Neural cell (in vitro differentiated cells): ENCODE measurements at regions not wholly inside any gene's neighbourhood (a gene's known extent, or its start where the extent isn't known, plus 50 kb on each side); places are given as distances from the start of the nearest gene placed in this dataset.

Source experiments
- H2AFZ ChIP-seq: fragments of 200-600, 300-800 bp; sonication (generic), shearing (Covaris generic); 2 replicates; pipeline ENCODE4 v1.6.0; 2014; ENCODE audit warnings: low read depth, mild to moderate bottlenecking, antibody characterized with exemption, low read length, moderate library complexity
- H3F3A ChIP-seq: fragments of 200-600 bp; shearing (Covaris generic); 2 replicates; pipeline ENCODE4 v1.6.1; 2016; ENCODE audit warnings: mild to moderate bottlenecking, moderate library complexity, mixed read lengths, antibody characterized with exemption, low read length; ENCODE audit not compliant: insufficient read depth, poor library complexity, severe bottlenecking
- H3K27ac ChIP-seq: fragments of 200-600, 300-800 bp; sonication (generic), shearing (Covaris generic); 2 replicates; pipeline ENCODE4 v1.5.1; 2014; ENCODE audit warnings: mild to moderate bottlenecking, low read length, moderate library complexity
- H3K27me3 ChIP-seq: fragments of 300-800, 200-600 bp; sonication (generic), shearing (Covaris generic); 2 replicates; pipeline ENCODE4 v1.6.0; 2014; ENCODE audit warnings: mild to moderate bottlenecking, low read depth, low read length, moderate library complexity; ENCODE audit not compliant: insufficient read depth
- H3K36me3 ChIP-seq: fragments of 300-800, 200-600 bp; sonication (generic), shearing (Covaris generic); 2 replicates; pipeline ENCODE4 v1.5.1; 2014; ENCODE audit warnings: mild to moderate bottlenecking, antibody characterized with exemption, low read length, moderate library complexity; ENCODE audit not compliant: insufficient read depth
- H3K4me2 ChIP-seq: fragments of 300-800, 200-600 bp; sonication (generic), shearing (Covaris generic); 2 replicates; pipeline ENCODE4 v1.6.0; 2014; ENCODE audit warnings: mild to moderate bottlenecking, low read length
- H3K4me3 ChIP-seq: fragments of 300-800, 200-600 bp; sonication (generic), shearing (Covaris generic); 2 replicates; pipeline ENCODE4 v1.5.1; 2014; ENCODE audit warnings: mild to moderate bottlenecking, low read length, moderate library complexity
- H3K79me2 ChIP-seq: fragments of 200-600 bp; shearing (Covaris generic); replicated peaks from 2 replicates; pipeline ENCODE4 v1.6.0; 2014; ENCODE audit warnings: mild to moderate bottlenecking, low read length, moderate library complexity; ENCODE audit not compliant: insufficient read depth
- H3K9ac ChIP-seq: fragments of 300-800, 200-600 bp; sonication (generic), shearing (Covaris generic); 2 replicates; pipeline ENCODE4 v1.6.1; 2016; ENCODE audit warnings: mild to moderate bottlenecking, low read length, mixed read lengths
- H3K9me2 ChIP-seq: fragments of 200-600 bp; shearing (Covaris generic); 2 replicates; pipeline ENCODE4 v1.6.1; 2016; ENCODE audit warnings: mild to moderate bottlenecking, low read length, mixed read lengths; ENCODE audit not compliant: insufficient read depth
- H3K9me3 ChIP-seq: fragments of 200-600, 300-800 bp; sonication (generic), shearing (Covaris generic); 2 replicates; pipeline ENCODE4 v1.6.1; 2016; ENCODE audit warnings: mild to moderate bottlenecking, mixed run types, low read length, moderate library complexity, mixed read lengths
- H4K20me1 ChIP-seq: fragments of 200-600 bp; shearing (Covaris generic); 2 replicates; pipeline ENCODE4 v1.6.1; 2016; ENCODE audit warnings: mild to moderate bottlenecking, mixed run types; ENCODE audit not compliant: insufficient read depth
- CTCF ChIP-seq: fragments of 450-650 bp; IDR thresholded peaks from 2 replicates; pipeline ENCODE4 v1.5.1; 2014; ENCODE audit warnings: antibody characterized with exemption, mild to moderate bottlenecking, moderate library complexity; ENCODE audit not compliant: poor library complexity, severe bottlenecking
- EP300 ChIP-seq: fragments of 450-650 bp; conservative IDR thresholded peaks from 2 replicates; pipeline ENCODE4 v1.6.1; 2014; ENCODE audit warnings: antibody characterized with exemption, mild to moderate bottlenecking, moderate library complexity; ENCODE audit not compliant: poor library complexity, severe bottlenecking
- EZH2 ChIP-seq: fragments of 200-600, 300-800 bp; shearing (Covaris generic), sonication (generic); IDR thresholded peaks from 2 replicates; pipeline ENCODE4 v1.6.1; 2014; ENCODE audit warnings: antibody characterized with exemption, low read length, borderline replicate concordance, mild to moderate bottlenecking; ENCODE audit not compliant: insufficient read depth, poor library complexity, severe bottlenecking
- MXI1 ChIP-seq: fragments of 450-650 bp; conservative IDR thresholded peaks from 2 replicates; pipeline ENCODE4 v1.6.1; 2014; ENCODE audit warnings: antibody characterized with exemption, mild to moderate bottlenecking; ENCODE audit not compliant: poor library complexity, severe bottlenecking
- POLR2AphosphoS5 ChIP-seq: IDR thresholded peaks from 2 replicates; pipeline ENCODE4 v1.6.1; 2012
- RAD21 ChIP-seq: fragments of 450-650 bp; conservative IDR thresholded peaks from 2 replicates; pipeline ENCODE4 v1.6.1; 2014; ENCODE audit warnings: antibody characterized with exemption, mild to moderate bottlenecking, moderate library complexity
- REST ChIP-seq: IDR thresholded peaks from 2 replicates; pipeline ENCODE4 v1.6.1; 2012; ENCODE audit warnings: borderline replicate concordance
- SMC3 ChIP-seq: fragments of 450-650 bp; conservative IDR thresholded peaks from 2 replicates; pipeline ENCODE4 v1.6.1; 2014; ENCODE audit warnings: antibody characterized with exemption, mild to moderate bottlenecking, moderate library complexity; ENCODE audit not compliant: poor library complexity
- TAF1 ChIP-seq: IDR thresholded peaks from 2 replicates; pipeline ENCODE4 v1.6.1; 2012; ENCODE audit warnings: low read depth

GRCh38 chr1:113271039-113271438 lies 119.3 kb upstream of the MAGI3 start:
- Histone ChIP-seq H3F3A (no peaks in the 10 kb centered on the region), H2AFZ (no peak overlapping the region), H4K20me1 (no peaks in the 10 kb centered on the region), H3K27ac (no peak overlapping the region), H3K4me2 (no peak overlapping the region), H3K36me3 (no peaks in the 10 kb centered on the region), H3K79me2 (no peaks in the 10 kb centered on the region), H3K9ac (no peak overlapping the region), H3K9me3 (no peaks in the 10 kb centered on the region), H3K4me3 (no peak overlapping the region), H3K9me2 (no peaks in the 10 kb centered on the region), H3K27me3 (no peaks in the 10 kb centered on the region)
- TF ChIP-seq CTCF (no peak), RAD21 (no peak), EP300 (no peak), MXI1 (no peak), TAF1 (no peak), REST (no peak), SMC3 (no peak)

- H2AFZ ChIP-seq: no peak overlapping the region
- H3K36me3 ChIP-seq: no peaks in the 10 kb centered on the region
- H3K27me3 ChIP-seq: no peaks in the 10 kb centered on the region
- H3F3A ChIP-seq: no peaks in the 10 kb centered on the region
- no peak overlapping the region for H3K9ac ChIP-seq
- TF ChIP-seq SMC3: no peak
- no peak for TF ChIP-seq EZH2
- no peak for TF ChIP-seq RAD21
- no peak for TF ChIP-seq MXI1
- TF ChIP-seq TAF1: no peak
- TF ChIP-seq POLR2AphosphoS5: no peak
- TF ChIP-seq CTCF: no peak
- no peak for TF ChIP-seq EP300
- no peak for TF ChIP-seq REST
- no peaks in the 10 kb centered on the region for H3K79me2 ChIP-seq
- H4K20me1 ChIP-seq: no peaks in the 10 kb centered on the region
- H3K9me2 ChIP-seq: no peaks in the 10 kb centered on the region
- no peak overlapping the region for H3K4me3 ChIP-seq
- no peak overlapping the region for H3K4me2 ChIP-seq
- no peaks in the 10 kb centered on the region for H3K9me3 ChIP-seq
- no peak overlapping the region for H3K27ac ChIP-seq
These were observed 115.2 kb upstream of the MAGI3 start for GRCh38 chr1:113275083-113275482.
